LNCAP (cell line): ENCODE measurements at regions not wholly inside any gene's neighbourhood (a gene's known extent, or its start where the extent isn't known, plus 50 kb on each side); places are given as distances from the start of the nearest gene placed in this dataset.

Experiments
- TF ChIP-seq, protein P1 (sequence below): fragments of 450-650 bp; IDR thresholded peaks from 2 replicates; pipeline ENCODE4 v1.5.1; 2017; ENCODE audit warnings: mild to moderate bottlenecking

DNA sequence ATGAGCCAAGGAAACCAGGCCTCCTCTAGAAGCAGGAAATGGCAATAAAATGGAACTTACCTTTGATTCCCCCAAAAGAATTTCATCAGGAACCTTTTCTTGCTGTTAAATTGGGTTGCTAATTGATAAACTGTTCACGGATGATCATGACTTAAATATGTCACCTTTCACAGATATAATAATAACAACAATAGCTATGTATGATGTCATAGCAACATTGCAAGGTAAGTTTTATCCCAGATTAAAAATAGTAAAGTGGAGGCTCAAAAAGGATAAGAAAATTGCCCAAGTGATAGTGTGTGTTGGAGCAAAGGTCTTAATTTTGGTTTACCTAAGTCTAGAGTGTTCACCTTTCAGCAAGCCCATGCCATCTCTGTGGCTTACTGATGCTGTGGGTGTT, 357.6 kb upstream of the CELF2 start:
- TF ChIP-seq, protein P1, sequence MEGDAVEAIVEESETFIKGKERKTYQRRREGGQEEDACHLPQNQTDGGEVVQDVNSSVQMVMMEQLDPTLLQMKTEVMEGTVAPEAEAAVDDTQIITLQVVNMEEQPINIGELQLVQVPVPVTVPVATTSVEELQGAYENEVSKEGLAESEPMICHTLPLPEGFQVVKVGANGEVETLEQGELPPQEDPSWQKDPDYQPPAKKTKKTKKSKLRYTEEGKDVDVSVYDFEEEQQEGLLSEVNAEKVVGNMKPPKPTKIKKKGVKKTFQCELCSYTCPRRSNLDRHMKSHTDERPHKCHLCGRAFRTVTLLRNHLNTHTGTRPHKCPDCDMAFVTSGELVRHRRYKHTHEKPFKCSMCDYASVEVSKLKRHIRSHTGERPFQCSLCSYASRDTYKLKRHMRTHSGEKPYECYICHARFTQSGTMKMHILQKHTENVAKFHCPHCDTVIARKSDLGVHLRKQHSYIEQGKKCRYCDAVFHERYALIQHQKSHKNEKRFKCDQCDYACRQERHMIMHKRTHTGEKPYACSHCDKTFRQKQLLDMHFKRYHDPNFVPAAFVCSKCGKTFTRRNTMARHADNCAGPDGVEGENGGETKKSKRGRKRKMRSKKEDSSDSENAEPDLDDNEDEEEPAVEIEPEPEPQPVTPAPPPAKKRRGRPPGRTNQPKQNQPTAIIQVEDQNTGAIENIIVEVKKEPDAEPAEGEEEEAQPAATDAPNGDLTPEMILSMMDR: no peak

DNA sequence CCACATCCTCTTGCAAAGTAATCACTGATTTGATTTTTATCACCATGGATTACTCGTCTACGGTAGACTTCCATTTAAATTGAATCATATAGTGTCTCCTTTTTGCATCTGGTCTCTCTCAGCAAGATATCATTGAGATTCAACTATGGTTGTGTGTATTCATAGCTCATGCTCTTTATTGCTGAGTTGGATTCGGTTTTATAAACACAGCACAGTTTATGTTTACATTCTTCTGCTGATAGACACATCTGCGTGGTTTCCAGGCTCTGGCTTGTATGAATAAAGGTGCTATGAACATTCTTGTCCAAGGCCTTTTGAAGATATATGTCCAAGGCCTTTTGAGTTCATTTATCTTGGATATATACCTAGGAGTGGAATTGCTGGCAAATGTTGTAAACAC, 356.5 kb upstream of the CELF2 start:
- TF ChIP-seq, protein P1: no peak

DNA sequence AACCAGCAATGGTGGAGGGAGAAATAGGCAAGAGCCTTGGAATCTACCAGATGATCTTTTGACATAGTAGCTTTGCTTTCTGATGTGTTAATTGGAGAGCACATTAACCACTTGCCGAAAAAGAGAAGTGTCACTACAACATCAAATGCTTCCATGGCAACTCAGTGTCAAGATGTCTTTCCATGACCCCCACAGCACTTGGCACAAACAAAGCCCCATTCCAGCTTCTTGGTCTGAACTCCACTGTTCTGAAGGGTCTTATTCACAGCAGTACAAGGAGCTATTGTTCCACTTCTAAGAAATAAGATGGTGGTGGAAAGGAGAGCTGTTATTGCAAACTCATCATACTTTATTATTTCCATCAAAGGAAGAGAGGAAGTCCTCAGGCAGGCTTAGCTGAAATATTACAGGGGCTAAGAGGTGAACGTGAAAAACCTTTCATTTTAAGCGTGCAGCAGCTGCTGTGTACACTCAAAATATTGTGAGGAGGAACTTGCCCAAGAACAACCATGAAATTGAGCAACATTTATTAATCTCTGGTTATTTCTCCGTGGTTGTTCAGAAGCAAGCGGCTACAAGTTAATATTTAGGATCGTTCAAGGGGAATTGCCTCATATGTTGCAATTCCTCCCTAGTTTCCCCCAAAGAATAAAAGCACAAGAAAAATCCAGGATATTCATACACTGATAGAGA, 354.8 kb upstream of the CELF2 start:
- TF ChIP-seq, protein P1: no peak

DNA sequence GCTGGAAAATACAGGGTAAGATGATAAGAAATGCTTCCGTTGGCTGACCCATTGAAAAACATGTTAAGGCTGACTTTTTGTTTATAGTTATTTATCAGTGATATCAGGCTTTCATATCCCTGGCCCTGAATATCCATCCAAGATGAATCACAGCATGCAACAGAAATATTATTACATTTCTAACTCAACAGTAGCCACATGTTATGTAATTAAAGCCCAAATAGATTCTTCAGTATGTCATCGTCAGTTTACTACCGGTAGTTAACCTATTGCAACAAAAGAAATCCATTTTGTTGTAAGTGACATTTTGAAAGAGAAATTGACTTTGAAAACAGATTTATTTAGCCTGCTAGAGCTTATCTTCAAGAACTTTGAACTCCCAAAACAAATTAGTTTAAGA, 354.1 kb upstream of the CELF2 start:
- TF ChIP-seq, protein P1: no peak

DNA sequence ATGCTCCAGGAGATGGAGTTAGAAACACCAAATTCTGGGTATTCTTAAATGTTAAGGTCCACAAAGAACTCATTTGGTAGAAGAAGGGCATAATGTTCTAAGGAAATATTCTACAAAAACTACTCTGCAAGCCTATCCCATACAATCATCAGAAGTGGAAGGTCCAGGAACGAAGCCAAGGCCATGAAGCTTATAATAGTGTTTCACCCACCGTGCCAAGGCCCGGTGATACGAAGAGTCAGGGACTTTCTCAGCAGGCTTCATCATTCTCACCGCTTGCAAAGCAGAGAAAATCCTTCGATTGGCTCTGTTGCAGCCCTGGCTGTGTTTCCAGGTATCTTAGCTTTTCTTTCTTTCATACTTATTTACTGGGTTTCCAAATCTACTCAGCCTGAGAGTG, 351.9 kb upstream of the CELF2 start:
- TF ChIP-seq, protein P1: no peak

DNA sequence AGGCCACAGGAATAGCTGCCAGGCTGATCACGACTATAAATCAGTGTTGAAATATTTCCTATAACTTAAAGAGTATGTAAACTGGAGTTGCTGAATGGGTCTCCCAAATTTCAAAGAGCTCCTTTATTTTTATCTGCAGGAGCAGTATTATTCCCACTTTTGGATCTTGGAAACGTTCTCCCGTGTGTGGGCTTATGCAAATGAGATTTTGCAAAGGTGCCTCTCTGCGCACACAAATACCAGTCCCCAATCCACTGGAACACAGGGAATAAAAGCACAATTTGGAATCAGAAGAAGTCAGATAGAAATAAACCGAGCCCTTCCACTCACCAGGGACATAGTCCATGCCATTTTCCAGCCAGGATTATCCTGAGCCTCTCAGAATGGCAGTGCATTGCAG, 350.2 kb upstream of the CELF2 start:
- TF ChIP-seq, protein P1: no peak

DNA sequence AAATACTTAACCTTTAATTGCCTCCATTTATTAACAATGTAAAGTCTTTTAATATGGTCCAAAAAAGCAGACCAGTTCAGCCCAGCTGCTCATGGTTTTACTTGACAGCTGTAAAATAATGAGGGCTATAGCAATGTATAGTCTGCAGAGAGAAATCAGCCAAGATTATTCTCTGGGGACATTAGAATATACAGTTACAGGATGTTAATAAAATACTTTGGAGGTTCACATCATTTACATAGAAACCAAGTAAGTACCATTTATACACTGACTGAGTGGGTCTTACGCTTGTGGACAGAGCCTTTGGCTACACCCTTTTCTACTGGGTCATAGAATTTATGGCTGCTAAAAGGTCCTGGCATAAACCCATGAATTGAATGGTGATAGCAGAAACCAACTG, 340.7 kb upstream of the CELF2 start:
- TF ChIP-seq, protein P1: no peak

DNA sequence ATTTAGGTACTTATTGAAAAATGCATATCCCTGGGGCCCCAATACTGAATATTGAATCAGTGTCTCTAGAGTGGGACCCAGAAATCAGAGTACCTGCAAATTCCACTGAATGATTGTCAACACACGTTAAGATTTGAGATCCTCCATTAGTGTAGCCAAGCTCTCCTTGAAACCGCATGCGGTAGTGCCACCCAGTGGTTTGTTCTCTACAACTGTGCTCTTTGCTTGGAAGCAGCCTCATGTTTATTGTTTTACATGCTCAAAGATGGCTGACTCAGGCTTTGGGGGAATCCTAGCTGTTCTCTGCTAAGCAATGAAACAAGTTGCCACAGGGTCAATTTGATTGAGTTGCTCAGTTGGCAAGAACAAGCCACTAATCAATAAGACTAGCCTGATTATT, 340.2 kb upstream of the CELF2 start:
- TF ChIP-seq, protein P1: 0 out of 2 replicates have a peak, but pooled peaks have one; percentile 16
